GM12878 (cell line): ENCODE measurements at regions not wholly inside any gene's neighbourhood (a gene's known extent, or its start where the extent isn't known, plus 50 kb on each side); places are given as distances from the start of the nearest gene placed in this dataset.

ENCODE experiments used
- ATAC-seq: fragments of 200-7000 bp; cut with Tn5 transposase; 3 replicates; pipeline ENCODE4 v1.9.1; 2020; ENCODE audit warnings: mild to moderate bottlenecking, moderate library complexity
- BruUV-seq: library from RNA; stranded (reverse); fragments of 400-500 nt; replicated peaks from 2 replicates; lab custom pipeline; 2021; lab: Mats Ljungman, UMichigan
- CTCF ChIA-PET: fragments of 300-600 bp; sonication (Branson Sonifier 250); formaldehyde crosslinking; extraction: SDS; loops from one replicate; lab custom pipeline; 2021; ENCODE audit warnings: inconsistent platforms; lab: Yijun Ruan, JAX
- POLR2A ChIA-PET: fragments of 350-600 bp; formaldehyde crosslinking; extraction: SDS; loops from one replicate; lab custom pipeline; 2021; ENCODE audit warnings: inconsistent platforms; lab: Charles Lee
- RAD21 ChIA-PET: fragments of 300-600 bp; sonication (Branson Sonifier 250); formaldehyde crosslinking; loops from one replicate; lab custom pipeline; 2023; ENCODE audit warnings: antibody characterized with exemption; ENCODE audit not compliant: unreplicated experiment; lab: Charles Lee
- SMC1A ChIA-PET: fragments of 300-600 bp; sonication (Branson Sonifier 250); formaldehyde crosslinking; loops from one replicate; lab custom pipeline; 2023; ENCODE audit not compliant: unreplicated experiment, uncharacterized antibody; lab: Charles Lee
- DNase-seq: peaks from one replicate; pipeline ENCODE4 v3.0.0-alpha.2; 2011; ENCODE audit warnings: low read depth, low spot score
- FAIRE-seq: peaks from 3 replicates; lab custom pipeline; 2011; peaks lifted over from hg19 to GRCh38; lab: Jason Lieb, UNC
- H2AFZ ChIP-seq: 2 replicates; pipeline ENCODE4 v1.6.0; 2011; ENCODE audit warnings: low read depth, low read length, control low read depth; ENCODE audit not compliant: control insufficient read depth
- H3K27ac ChIP-seq: 2 replicates; pipeline ENCODE4 v1.5.1; 2011; ENCODE audit warnings: control low read depth; ENCODE audit not compliant: control insufficient read depth, insufficient read depth
- H3K27me3 ChIP-seq, 2 experiments: replicated peaks in 1 of 2; 2 replicates each; pipeline versions ENCODE4 v1.6.0 to v1.6.1; 2011; ENCODE audit warnings: low read length in 1 of 2; ENCODE audit not compliant: control insufficient read depth in 2 of 2, insufficient read depth in 2 of 2
- H3K36me3 ChIP-seq, 2 experiments: 2 replicates each; pipeline ENCODE4 v1.5.1; 2011; ENCODE audit warnings: low read length in 1 of 2; ENCODE audit not compliant: control insufficient read depth in 2 of 2, insufficient read depth in 2 of 2
- H3K4me1 ChIP-seq: 2 replicates; pipeline ENCODE4 v1.6.1; 2011; ENCODE audit warnings: mild to moderate bottlenecking, low read length, moderate library complexity, mixed read lengths; ENCODE audit not compliant: control insufficient read depth, insufficient read depth
- H3K4me2 ChIP-seq: 2 replicates; pipeline ENCODE4 v1.6.0; 2011; ENCODE audit warnings: control low read depth; ENCODE audit not compliant: control insufficient read depth, insufficient read depth
- H3K4me3 ChIP-seq: fragments of 200-600 bp; sonication (generic); 2 replicates; pipeline ENCODE4 v1.5.1; 2016
- H3K79me2 ChIP-seq: 2 replicates; pipeline ENCODE4 v1.6.0; 2011; ENCODE audit warnings: low read length; ENCODE audit not compliant: control insufficient read depth, insufficient read depth
- H3K9ac ChIP-seq: 2 replicates; pipeline ENCODE4 v1.8.0; 2011; ENCODE audit warnings: low read length, control low read depth, mixed read lengths; ENCODE audit not compliant: control insufficient read depth, insufficient read depth
- H3K9me3 ChIP-seq: replicated peaks from 3 replicates; pipeline ENCODE4 v1.5.1; 2011; ENCODE audit warnings: mild to moderate bottlenecking, low read length; ENCODE audit not compliant: control insufficient read depth, insufficient read depth
- H4K20me1 ChIP-seq: 2 replicates; pipeline ENCODE4 v1.6.0; 2011; ENCODE audit not compliant: control insufficient read depth, insufficient read depth
- CHD1 ChIP-seq: IDR thresholded peaks from 2 replicates; pipeline ENCODE4 v1.6.1; 2012; ENCODE audit warnings: low read depth, low read length, improper control_type of control experiment
- HCFC1 ChIP-seq: fragments of 150-350 bp; IDR thresholded peaks from 2 replicates; pipeline ENCODE4 v1.6.1; 2014; ENCODE audit warnings: low read length
- HDAC6 ChIP-seq: fragments of 200-600 bp; sonication (generic); IDR thresholded peaks from one replicate; pipeline ENCODE4 v1.8.0; 2017; ENCODE audit warnings: antibody characterized with exemption; ENCODE audit not compliant: unreplicated experiment
- SIX5 ChIP-seq: IDR thresholded peaks from 2 replicates; pipeline ENCODE4 v1.6.1; 2011; ENCODE audit warnings: mild to moderate bottlenecking, low read depth, low read length, moderate library complexity; ENCODE audit not compliant: severe bottlenecking
- ZNF207 ChIP-seq: fragments of 450-650 bp; IDR thresholded peaks from 2 replicates; pipeline ENCODE4 v1.6.1; 2014; ENCODE audit warnings: antibody characterized with exemption, mild to moderate bottlenecking, borderline replicate concordance
- WGBS: methylation state at CpG from one replicate; pipeline ENCODE4 v1.1.6; 2016; ENCODE audit warnings: low lambda C conversion rate; ENCODE audit not compliant: insufficient replicate concordance, insufficient coverage; ENCODE audit errors: missing lambda C conversion rate; 5-methylcytosine and 5-hydroxymethylcytosine counted together
- in situ Hi-C: fragments of 300-500 bp; cut with MboI; formaldehyde crosslinking; loops from 9 replicates; pipeline ENCODE4 v1.14.3; 2018; ENCODE audit warnings: mixed read lengths
- intact Hi-C: fragments of 100-400 bp; cut with micrococcal nuclease; formaldehyde crosslinking; loops from one replicate; pipeline ENCODE4 v1.14.2; 2022; ENCODE audit not compliant: unreplicated experiment
- TF ChIP-seq, protein P1 (sequence below): fragments of 450-650 bp; IDR thresholded peaks from 2 replicates; pipeline ENCODE4 v1.6.1; 2018; ENCODE audit warnings: borderline replicate concordance, mild to moderate bottlenecking; ENCODE audit not compliant: partially characterized antibody
- TF ChIP-seq, protein P2 (sequence below): IDR thresholded peaks from 2 replicates; pipeline ENCODE4 v1.6.1; 2012; ENCODE audit warnings: improper control_type of control experiment, low read depth, low read length; ENCODE audit not compliant: insufficient replicate concordance

DNA sequence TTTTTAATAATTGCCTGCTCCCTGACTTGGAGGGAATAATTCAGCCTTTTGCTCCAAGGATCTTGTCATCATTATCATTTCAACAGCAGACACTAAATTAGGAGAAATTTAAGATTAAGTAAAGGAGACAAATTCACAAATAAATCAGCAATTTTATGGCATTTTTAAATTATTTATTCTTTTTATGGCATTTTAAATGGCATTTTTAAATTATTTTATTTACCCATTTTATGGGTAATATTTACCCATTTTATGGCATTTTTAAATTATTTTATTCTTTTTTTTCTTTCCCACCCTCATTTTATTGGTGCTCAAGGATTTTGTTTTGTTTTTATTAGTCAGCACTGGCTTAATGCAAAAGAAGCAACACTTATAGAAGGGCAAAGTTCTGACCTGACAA lies 1201.0 kb upstream of the SORCS1 start:
- RAD21 ChIA-PET: no interaction called here
- H3K9ac ChIP-seq: no peak overlapping the region
- POLR2A ChIA-PET: no interaction called here
- no peaks in the 10 kb centered on the region for H3K36me3 ChIP-seq
- no peaks in the 10 kb centered on the region for H3K79me2 ChIP-seq
- H4K20me1 ChIP-seq: no peaks in the 10 kb centered on the region
- intact Hi-C loops (no loop called here), in situ Hi-C loops (no loop called here)
- no peaks in the 10 kb centered on the region for H3K27me3 ChIP-seq
- SMC1A ChIA-PET: no interaction called here
- H3K9me3 ChIP-seq: no peaks in the 10 kb centered on the region
- H3K4me3 ChIP-seq: no peak overlapping the region
- no peak overlapping the region for H3K4me2 ChIP-seq
- no peak overlapping the region for H3K27ac ChIP-seq
- no peaks in the 10 kb centered on the region for H3K4me1 ChIP-seq
- H2AFZ ChIP-seq: no peak overlapping the region
- no TSS peak for BruUV-seq
- DNase-seq (no peak), ATAC-seq (no peak), FAIRE-seq (no peak)
- CTCF ChIA-PET: no interaction called here
- TF ChIP-seq, protein P1, sequence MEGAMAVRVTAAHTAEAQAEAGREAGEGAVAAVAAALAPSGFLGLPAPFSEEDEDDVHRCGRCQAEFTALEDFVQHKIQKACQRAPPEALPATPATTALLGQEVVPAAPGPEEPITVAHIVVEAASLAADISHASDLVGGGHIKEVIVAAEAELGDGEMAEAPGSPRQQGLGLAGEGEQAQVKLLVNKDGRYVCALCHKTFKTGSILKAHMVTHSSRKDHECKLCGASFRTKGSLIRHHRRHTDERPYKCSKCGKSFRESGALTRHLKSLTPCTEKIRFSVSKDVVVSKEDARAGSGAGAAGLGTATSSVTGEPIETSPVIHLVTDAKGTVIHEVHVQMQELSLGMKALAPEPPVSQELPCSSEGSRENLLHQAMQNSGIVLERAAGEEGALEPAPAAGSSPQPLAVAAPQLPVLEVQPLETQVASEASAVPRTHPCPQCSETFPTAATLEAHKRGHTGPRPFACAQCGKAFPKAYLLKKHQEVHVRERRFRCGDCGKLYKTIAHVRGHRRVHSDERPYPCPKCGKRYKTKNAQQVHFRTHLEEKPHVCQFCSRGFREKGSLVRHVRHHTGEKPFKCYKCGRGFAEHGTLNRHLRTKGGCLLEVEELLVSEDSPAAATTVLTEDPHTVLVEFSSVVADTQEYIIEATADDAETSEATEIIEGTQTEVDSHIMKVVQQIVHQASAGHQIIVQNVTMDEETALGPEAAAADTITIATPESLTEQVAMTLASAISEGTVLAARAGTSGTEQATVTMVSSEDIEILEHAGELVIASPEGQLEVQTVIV: no peak
- TF ChIP-seq HDAC6: no peak
- TF ChIP-seq CHD1: no peak

DNA sequence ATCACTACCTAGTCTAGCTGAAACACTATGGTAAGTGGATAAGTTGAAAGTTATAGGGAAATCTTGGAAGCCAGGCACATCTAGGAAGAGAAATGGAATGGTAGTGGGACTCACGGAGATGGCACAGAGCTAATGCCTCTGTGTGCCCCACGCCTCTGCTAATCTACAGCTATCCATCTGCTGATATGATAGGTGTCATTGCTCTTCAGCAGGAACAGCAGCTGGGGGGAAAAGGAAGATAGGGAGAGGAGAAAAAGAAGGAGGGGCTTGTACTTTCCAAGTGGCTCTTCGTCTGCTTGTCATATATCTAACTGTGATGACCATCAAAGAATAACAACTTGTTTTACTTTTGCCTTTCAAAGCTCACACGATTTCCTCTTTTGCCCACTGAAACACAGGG lies 1199.1 kb upstream of the SORCS1 start:
- WGBS: 6% methylated on average over 4 of the region's 4 CpGs
- no peak for TF ChIP-seq HCFC1
- TF ChIP-seq, protein P2, sequence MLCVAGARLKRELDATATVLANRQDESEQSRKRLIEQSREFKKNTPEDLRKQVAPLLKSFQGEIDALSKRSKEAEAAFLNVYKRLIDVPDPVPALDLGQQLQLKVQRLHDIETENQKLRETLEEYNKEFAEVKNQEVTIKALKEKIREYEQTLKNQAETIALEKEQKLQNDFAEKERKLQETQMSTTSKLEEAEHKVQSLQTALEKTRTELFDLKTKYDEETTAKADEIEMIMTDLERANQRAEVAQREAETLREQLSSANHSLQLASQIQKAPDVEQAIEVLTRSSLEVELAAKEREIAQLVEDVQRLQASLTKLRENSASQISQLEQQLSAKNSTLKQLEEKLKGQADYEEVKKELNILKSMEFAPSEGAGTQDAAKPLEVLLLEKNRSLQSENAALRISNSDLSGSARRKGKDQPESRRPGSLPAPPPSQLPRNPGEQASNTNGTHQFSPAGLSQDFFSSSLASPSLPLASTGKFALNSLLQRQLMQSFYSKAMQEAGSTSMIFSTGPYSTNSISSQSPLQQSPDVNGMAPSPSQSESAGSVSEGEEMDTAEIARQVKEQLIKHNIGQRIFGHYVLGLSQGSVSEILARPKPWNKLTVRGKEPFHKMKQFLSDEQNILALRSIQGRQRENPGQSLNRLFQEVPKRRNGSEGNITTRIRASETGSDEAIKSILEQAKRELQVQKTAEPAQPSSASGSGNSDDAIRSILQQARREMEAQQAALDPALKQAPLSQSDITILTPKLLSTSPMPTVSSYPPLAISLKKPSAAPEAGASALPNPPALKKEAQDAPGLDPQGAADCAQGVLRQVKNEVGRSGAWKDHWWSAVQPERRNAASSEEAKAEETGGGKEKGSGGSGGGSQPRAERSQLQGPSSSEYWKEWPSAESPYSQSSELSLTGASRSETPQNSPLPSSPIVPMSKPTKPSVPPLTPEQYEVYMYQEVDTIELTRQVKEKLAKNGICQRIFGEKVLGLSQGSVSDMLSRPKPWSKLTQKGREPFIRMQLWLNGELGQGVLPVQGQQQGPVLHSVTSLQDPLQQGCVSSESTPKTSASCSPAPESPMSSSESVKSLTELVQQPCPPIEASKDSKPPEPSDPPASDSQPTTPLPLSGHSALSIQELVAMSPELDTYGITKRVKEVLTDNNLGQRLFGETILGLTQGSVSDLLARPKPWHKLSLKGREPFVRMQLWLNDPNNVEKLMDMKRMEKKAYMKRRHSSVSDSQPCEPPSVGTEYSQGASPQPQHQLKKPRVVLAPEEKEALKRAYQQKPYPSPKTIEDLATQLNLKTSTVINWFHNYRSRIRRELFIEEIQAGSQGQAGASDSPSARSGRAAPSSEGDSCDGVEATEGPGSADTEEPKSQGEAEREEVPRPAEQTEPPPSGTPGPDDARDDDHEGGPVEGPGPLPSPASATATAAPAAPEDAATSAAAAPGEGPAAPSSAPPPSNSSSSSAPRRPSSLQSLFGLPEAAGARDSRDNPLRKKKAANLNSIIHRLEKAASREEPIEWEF: no peak
- no peak for TF ChIP-seq SIX5
- no peak for TF ChIP-seq ZNF207
- ChIA-PET CTCF (no interaction called here), RAD21 (no interaction called here), SMC1A (no interaction called here), POLR2A (no interaction called here)
- Histone ChIP-seq H2AFZ (no peak overlapping the region), H3K27ac (no peak overlapping the region), H3K27me3 (no peaks in the 10 kb centered on the region), H3K36me3 (no peaks in the 10 kb centered on the region), H3K9ac (no peak overlapping the region), H3K79me2 (no peaks in the 10 kb centered on the region), H3K4me1 (no peaks in the 10 kb centered on the region), H3K4me2 (no peak overlapping the region), H4K20me1 (no peaks in the 10 kb centered on the region), H3K4me3 (no peak overlapping the region), H3K9me3 (no peaks in the 10 kb centered on the region)
- FAIRE-seq (no peak), ATAC-seq (no peak), DNase-seq (no peak)
- in situ Hi-C loops (no loop called here), intact Hi-C loops (no loop called here)
- no TSS peak for BruUV-seq
